HepG2 (cell line): ENCODE measurements at regions not wholly inside any gene's neighbourhood (a gene's known extent, or its start where the extent isn't known, plus 50 kb on each side); places are given as distances from the start of the nearest gene placed in this dataset.

Experiments
- EEA1 ChIP-seq: sonication (generic); formaldehyde crosslinking; IDR thresholded peaks from 2 replicates; pipeline ENCODE4 v1.5.1; 2020; ENCODE audit warnings: mild to moderate bottlenecking, missing genetic modification reagents, borderline replicate concordance
- EP300 ChIP-seq, 3 experiments: sonication (generic) in 1 of 3; formaldehyde crosslinking in 1 of 3; IDR thresholded peaks; 2 replicates each; pipeline versions ENCODE4 v1.5.1 to v1.6.1; 2011 to 2020; ENCODE audit warnings: low read depth in 2 of 3, low read length in 2 of 3, borderline replicate concordance in 1 of 3, improper control_type of control experiment in 1 of 3, mild to moderate bottlenecking in 1 of 3, missing genetic modification reagents in 1 of 3, moderate library complexity in 1 of 3
- FOSL2 ChIP-seq: sonication (generic); formaldehyde crosslinking; IDR thresholded peaks from 2 replicates; pipeline ENCODE4 v1.4.0; 2020; ENCODE audit warnings: missing genetic modification reagents
- MTA3 ChIP-seq: sonication (generic); formaldehyde crosslinking; IDR thresholded peaks from 2 replicates; pipeline ENCODE4 v1.4.0; 2020; ENCODE audit warnings: missing genetic modification reagents
- SMC3 ChIP-seq: IDR thresholded peaks from 2 replicates; pipeline ENCODE4 v1.6.1; 2011; ENCODE audit warnings: low read length, improper control_type of control experiment
- SRSF4 ChIP-seq: fragments of 200-400 bp; formaldehyde crosslinking; IDR thresholded peaks from one replicate; pipeline ENCODE4 v1.6.1; 2018; ENCODE audit warnings: mild to moderate bottlenecking, low read depth, low read length, moderate library complexity; ENCODE audit not compliant: poor library complexity, severe bottlenecking
- TAF1 ChIP-seq: sonication (generic); formaldehyde crosslinking; IDR thresholded peaks from 2 replicates; pipeline ENCODE4 v1.4.0; 2020; ENCODE audit warnings: missing genetic modification reagents
- ZNF382 ChIP-seq: sonication (generic); formaldehyde crosslinking; IDR thresholded peaks from 2 replicates; pipeline ENCODE4 v1.5.0; 2020; ENCODE audit warnings: missing genetic modification reagents, mild to moderate bottlenecking, borderline replicate concordance
- ZNF468 ChIP-seq: sonication (generic); formaldehyde crosslinking; IDR thresholded peaks from 2 replicates; pipeline ENCODE4 v1.8.0; 2022; ENCODE audit warnings: mild to moderate bottlenecking, moderate library complexity, missing genetic modification reagents
- ZNF766 ChIP-seq: sonication (generic); formaldehyde crosslinking; IDR thresholded peaks from 2 replicates; pipeline ENCODE4 v1.5.0; 2020; ENCODE audit warnings: missing genetic modification reagents, borderline replicate concordance
- TF ChIP-seq, protein P1 (sequence below): sonication (generic); formaldehyde crosslinking; conservative IDR thresholded peaks from 2 replicates; pipeline ENCODE4 v1.8.0; 2022; ENCODE audit warnings: missing genetic modification reagents
- TF ChIP-seq, protein P2 (sequence below): sonication (generic); formaldehyde crosslinking; IDR thresholded peaks from 2 replicates; pipeline ENCODE4 v1.5.0; 2020; ENCODE audit warnings: mild to moderate bottlenecking, missing genetic modification reagents, moderate library complexity
- TF ChIP-seq, protein P3 (sequence below): IDR thresholded peaks from 2 replicates; pipeline ENCODE4 v1.6.1; 2012; ENCODE audit warnings: inconsistent platforms

DNA sequence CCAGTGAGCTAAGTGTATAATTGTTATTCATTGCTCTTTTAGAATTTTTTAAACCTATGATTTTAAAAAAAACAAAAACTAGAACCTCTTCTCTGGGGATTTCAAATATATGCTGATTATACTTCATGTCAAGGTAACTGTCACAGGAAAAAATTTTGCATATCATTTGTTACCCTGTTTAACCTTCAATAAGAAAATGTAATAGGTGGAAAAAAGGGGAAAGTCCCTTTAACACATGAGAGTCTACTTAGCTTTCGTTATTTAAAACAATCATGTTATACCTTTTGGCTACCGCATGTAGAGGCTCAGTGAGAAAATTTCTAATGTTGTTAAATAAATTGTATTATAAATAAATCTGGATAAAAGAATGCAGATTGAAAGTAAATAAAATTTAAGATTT lies 190.1 kb upstream of the AKR1E2 start:
- TF ChIP-seq, protein P1, sequence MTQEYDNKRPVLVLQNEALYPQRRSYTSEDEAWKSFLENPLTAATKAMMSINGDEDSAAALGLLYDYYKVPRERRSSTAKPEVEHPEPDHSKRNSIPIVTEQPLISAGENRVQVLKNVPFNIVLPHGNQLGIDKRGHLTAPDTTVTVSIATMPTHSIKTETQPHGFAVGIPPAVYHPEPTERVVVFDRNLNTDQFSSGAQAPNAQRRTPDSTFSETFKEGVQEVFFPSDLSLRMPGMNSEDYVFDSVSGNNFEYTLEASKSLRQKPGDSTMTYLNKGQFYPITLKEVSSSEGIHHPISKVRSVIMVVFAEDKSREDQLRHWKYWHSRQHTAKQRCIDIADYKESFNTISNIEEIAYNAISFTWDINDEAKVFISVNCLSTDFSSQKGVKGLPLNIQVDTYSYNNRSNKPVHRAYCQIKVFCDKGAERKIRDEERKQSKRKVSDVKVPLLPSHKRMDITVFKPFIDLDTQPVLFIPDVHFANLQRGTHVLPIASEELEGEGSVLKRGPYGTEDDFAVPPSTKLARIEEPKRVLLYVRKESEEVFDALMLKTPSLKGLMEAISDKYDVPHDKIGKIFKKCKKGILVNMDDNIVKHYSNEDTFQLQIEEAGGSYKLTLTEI (CRISPR knock-in tag), result no peak
- TF ChIP-seq SRSF4 (no peak), MTA3 (CRISPR knock-in tag) (no peak), EEA1 (CRISPR knock-in tag) (no peak), SMC3 (no peak), ZNF468 (CRISPR knock-in tag) (no peak), EP300 (IDR thresholded peaks at IDR 0.05; ENCODE audit: low read depth in 2 of 2, low read length in 2 of 2) (no peak), EP300 (CRISPR knock-in tag; IDR thresholded peaks at IDR 0.05; ENCODE audit: borderline replicate concordance) (no peak), ZNF766 (CRISPR knock-in tag) (no peak), TAF1 (CRISPR knock-in tag) (no peak), ZNF382 (CRISPR knock-in tag) (no peak), FOSL2 (CRISPR knock-in tag) (no peak)
- TF ChIP-seq, protein P2, sequence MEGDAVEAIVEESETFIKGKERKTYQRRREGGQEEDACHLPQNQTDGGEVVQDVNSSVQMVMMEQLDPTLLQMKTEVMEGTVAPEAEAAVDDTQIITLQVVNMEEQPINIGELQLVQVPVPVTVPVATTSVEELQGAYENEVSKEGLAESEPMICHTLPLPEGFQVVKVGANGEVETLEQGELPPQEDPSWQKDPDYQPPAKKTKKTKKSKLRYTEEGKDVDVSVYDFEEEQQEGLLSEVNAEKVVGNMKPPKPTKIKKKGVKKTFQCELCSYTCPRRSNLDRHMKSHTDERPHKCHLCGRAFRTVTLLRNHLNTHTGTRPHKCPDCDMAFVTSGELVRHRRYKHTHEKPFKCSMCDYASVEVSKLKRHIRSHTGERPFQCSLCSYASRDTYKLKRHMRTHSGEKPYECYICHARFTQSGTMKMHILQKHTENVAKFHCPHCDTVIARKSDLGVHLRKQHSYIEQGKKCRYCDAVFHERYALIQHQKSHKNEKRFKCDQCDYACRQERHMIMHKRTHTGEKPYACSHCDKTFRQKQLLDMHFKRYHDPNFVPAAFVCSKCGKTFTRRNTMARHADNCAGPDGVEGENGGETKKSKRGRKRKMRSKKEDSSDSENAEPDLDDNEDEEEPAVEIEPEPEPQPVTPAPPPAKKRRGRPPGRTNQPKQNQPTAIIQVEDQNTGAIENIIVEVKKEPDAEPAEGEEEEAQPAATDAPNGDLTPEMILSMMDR, result no peak
- TF ChIP-seq, protein P3, sequence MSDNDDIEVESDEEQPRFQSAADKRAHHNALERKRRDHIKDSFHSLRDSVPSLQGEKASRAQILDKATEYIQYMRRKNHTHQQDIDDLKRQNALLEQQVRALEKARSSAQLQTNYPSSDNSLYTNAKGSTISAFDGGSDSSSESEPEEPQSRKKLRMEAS, result no peak
